Muscle layer of colon (tissue), 2 donors: ENCODE measurements at regions not wholly inside any gene's neighbourhood (a gene's known extent, or its start where the extent isn't known, plus 50 kb on each side); places are given as distances from the start of the nearest gene placed in this dataset.

ENCODE experiments used
- H3K27ac ChIP-seq: one replicate; pipeline ENCODE4 v1.7.0; 2013; ENCODE audit warnings: low read depth, mild to moderate bottlenecking, low read length, moderate library complexity
- H3K27me3 ChIP-seq, 2 donors: one replicate each; pipeline ENCODE4 v1.7.0; 2013; ENCODE audit warnings: low read length in 2 of 2, mild to moderate bottlenecking in 2 of 2; ENCODE audit not compliant: insufficient read depth in 2 of 2, control insufficient read depth in 1 of 2
- H3K36me3 ChIP-seq: one replicate; pipeline ENCODE4 v1.7.0; 2013; ENCODE audit warnings: mild to moderate bottlenecking, low read length; ENCODE audit not compliant: insufficient read depth
- H3K4me1 ChIP-seq: one replicate; pipeline ENCODE4 v1.7.0; 2013; ENCODE audit warnings: mild to moderate bottlenecking, low read length; ENCODE audit not compliant: insufficient read depth
- H3K4me3 ChIP-seq, 2 donors: one replicate each; pipeline ENCODE4 v1.7.0; 2013; ENCODE audit warnings: low read length in 2 of 2, low read depth in 1 of 2, mild to moderate bottlenecking in 1 of 2, moderate library complexity in 1 of 2
- H3K9ac ChIP-seq: one replicate; pipeline ENCODE4 v1.7.0; 2013; ENCODE audit warnings: low read length
- H3K9me3 ChIP-seq: one replicate; pipeline ENCODE4 v1.7.0; 2013; ENCODE audit warnings: mild to moderate bottlenecking, low read length
- donor health status: abdominal sarcoma.
- donor health status: Adenocarcinoma of cecum.

DNA sequence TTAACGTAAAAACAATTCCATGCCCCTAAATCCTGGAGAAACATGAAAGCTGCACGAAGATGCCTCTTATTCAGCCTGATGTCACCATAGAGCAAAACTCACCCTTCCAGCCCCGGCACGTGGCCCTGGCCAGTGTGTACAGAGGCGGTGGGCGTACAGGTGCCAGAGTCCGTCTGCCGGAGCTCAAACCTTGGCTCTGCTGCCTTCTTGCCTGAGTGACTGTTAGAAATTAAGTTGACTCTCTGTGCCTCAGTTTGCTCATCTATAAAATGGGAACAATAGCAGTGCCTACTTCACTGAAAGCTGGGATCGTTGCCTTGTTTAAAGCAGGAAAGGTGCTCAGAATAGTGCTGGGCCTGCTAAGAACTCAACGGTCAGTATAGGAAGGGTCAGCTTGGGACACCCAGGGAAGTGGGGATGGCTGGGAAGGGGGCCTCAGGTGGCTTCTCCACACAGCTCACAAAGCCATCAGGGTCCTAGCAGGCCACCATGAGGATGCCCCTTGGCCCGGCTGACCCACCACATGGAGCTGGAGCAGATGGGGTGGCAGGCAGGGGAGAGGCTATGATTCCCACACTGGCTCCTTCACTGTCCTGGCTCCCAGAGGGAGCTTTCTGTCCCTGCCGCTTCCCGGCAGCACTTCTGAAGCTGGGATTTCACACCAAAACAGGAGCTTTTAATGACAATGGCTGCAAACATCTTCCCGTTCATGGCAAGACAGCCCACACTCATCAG, 237.2 kb downstream of the NPHP4 start:
- Histone ChIP-seq H3K9ac (no peak overlapping the region), H3K9me3 (no peaks in the 10 kb centered on the region), H3K36me3 (no peaks in the 10 kb centered on the region), H3K27me3 (peaks cover 0 to 11% of the 10 kb centered on the region in 2 donors), H3K27ac (no peak overlapping the region), H3K4me1 (no peaks in the 10 kb centered on the region), H3K4me3 (no peak overlapping the region)

DNA sequence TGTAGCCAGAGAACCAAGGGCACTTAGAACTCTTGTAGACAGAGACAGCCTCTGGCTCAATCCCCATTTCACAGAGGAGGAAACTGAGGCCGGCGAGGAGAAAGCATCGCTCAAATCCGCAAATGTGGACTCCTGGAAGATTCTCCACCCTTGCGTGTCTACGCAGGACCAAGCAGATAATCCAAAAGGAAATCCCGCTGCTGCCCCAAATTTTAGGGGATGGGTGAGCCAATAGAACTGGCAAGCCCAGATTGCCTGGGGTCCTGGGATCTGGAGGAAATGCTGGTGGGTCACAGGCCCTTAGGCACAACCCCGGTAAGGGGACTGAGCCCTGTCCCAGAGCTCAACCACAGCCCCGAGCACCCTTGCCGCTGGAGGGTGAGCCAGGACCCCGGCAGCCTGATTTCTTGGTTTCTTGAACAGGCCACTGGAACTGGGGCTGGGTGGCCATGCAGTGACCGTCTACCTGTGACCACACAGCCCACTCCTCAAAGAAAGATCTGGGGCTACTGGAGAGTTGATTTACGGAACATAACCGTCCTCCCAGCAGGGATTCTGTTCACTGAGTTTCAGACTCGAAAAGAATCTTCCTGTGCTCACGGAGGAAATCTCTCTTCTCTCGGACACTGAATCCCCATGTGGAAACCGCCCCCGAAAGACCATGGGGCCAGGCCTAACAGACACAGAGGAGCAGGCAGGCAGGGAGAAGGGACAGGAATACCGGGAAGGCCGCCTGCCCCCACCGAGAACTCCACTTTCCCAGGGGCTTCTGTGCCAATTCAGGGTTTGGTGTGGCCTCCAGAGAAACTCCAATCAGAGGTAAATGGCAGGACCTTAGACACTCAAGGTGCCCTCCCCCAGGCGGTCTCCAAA, 238.4 kb downstream of the NPHP4 start:
- no peaks in the 10 kb centered on the region for H3K9me3 ChIP-seq
- no peaks in the 10 kb centered on the region for H3K36me3 ChIP-seq
- no peak overlapping the region for H3K4me3 ChIP-seq
- H3K4me1 ChIP-seq = no peaks in the 10 kb centered on the region
- H3K27me3 ChIP-seq = peaks cover 0 to 16% of the 10 kb centered on the region in 2 donors
- H3K27ac ChIP-seq = no peak overlapping the region
- H3K9ac ChIP-seq = no peak overlapping the region

DNA sequence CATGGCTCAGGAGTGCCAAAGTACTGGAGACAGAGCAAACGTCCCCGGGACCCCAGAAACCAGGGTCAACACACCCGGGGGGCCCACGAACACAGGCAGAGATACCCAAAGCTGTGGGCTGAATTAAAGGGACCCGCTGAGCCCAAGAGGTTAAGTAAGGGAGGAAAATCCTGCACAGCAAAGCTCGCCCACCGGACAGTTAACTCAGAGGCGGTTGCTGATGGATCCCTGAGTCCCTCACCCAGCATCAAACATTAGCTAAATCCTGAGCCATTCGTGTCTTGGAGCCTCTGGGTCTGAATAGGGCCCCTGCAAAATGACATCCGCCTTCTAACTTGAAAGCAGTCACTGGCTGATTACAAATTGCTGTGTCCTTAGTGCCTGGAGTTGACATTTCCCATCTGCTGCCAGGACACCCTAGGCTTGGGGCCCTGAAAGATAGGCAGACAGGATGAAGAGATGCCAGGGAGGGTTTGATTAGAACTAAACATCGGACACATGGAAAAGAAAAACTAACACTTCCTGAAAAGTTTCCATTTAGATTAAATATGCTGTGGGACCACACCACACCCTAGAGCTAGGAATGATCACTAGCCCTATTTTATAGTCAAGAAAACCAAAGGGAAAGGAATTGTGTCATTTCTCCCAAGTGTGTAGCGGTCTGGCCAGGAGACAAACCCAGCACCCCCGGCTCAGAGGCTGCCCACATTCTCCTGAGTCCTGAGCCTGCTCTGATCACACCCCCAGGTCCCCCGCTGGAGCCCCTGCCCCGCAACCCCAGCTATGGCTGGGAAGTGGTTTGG, 239.3 kb downstream of the NPHP4 start:
- Histone ChIP-seq H3K27me3 (peaks cover 0 to 16% of the 10 kb centered on the region in 2 donors), H3K4me1 (no peaks in the 10 kb centered on the region), H3K36me3 (no peaks in the 10 kb centered on the region), H3K9me3 (no peaks in the 10 kb centered on the region), H3K4me3 (no peak overlapping the region), H3K27ac (no peak overlapping the region), H3K9ac (no peak overlapping the region)

DNA sequence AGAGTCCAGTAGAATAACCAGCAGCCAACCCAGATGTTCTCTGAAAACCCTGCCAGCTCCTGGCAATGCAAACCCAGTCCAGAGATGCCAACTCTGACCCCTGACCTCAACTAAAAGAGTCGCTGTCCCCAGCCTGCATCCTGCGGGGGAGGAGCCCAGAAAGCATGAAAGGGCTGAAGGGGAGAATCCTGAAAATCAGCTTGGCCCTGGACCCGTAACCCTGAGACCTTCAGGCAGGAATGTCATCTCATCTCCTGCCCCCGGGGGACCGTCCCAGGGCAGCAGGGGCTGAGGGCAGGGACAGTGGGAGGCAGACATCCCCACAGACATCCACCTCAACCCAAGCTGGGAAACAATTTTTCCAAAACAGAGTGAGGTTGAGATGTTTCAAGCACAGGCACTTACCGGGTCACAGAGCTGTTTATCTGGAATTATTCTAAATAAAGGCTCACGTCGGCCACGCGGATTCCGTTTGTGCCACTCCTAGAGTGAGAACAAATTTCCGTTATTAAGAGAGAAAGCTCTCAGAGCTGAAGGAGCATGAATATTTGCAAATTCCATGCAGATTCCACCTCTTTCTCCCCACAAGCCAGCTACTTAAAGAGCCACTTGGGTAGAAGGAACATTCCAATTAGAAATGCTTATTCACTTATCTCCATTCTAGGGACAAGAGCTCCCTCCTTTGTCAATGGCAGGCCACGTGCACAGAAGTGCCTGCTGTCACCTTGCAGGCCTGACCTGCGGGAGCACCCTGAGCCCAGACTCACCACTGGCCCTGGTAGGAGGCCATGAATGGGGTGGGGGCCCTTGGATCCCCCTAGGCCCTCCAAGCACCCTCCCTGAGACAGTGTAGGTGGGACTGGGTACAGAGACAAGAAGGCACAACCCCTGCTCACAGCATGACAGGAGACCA, 240.1 kb downstream of the NPHP4 start:
- no peaks in the 10 kb centered on the region for H3K9me3 ChIP-seq
- no peak overlapping the region for H3K9ac ChIP-seq
- no peak overlapping the region for H3K27ac ChIP-seq
- H3K27me3 ChIP-seq = peaks cover 0 to 16% of the 10 kb centered on the region in 2 donors
- H3K36me3 ChIP-seq = no peaks in the 10 kb centered on the region
- H3K4me3 ChIP-seq = no peak overlapping the region
- H3K4me1 ChIP-seq = no peaks in the 10 kb centered on the region

DNA sequence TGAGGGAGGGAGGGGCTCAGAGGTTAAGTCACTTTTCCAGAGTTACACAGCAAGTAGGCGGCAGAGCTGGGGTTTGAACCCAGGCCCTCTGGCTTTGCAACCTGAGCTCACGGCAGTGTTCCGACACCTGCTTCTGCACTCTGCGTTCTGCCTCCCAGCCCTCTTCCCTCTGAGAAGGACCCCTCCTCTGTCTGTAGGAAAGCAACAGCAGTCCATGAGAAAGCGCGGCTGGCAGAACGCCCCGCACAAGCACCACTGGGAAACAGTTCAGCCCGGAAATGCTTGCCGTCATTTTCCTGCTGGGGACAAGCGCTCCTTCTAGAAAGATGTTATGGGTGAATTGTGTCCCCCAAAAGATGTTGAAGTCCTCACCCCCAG, 241.1 kb downstream of the NPHP4 start:
- no peak overlapping the region for H3K4me3 ChIP-seq
- peaks cover 4 to 18% of the 10 kb centered on the region in 2 donors for H3K27me3 ChIP-seq
- H3K4me1 ChIP-seq = no peaks in the 10 kb centered on the region
- H3K9me3 ChIP-seq = no peaks in the 10 kb centered on the region
- H3K9ac ChIP-seq = no peak overlapping the region
- no peaks in the 10 kb centered on the region for H3K36me3 ChIP-seq
- H3K27ac ChIP-seq = no peak overlapping the region

DNA sequence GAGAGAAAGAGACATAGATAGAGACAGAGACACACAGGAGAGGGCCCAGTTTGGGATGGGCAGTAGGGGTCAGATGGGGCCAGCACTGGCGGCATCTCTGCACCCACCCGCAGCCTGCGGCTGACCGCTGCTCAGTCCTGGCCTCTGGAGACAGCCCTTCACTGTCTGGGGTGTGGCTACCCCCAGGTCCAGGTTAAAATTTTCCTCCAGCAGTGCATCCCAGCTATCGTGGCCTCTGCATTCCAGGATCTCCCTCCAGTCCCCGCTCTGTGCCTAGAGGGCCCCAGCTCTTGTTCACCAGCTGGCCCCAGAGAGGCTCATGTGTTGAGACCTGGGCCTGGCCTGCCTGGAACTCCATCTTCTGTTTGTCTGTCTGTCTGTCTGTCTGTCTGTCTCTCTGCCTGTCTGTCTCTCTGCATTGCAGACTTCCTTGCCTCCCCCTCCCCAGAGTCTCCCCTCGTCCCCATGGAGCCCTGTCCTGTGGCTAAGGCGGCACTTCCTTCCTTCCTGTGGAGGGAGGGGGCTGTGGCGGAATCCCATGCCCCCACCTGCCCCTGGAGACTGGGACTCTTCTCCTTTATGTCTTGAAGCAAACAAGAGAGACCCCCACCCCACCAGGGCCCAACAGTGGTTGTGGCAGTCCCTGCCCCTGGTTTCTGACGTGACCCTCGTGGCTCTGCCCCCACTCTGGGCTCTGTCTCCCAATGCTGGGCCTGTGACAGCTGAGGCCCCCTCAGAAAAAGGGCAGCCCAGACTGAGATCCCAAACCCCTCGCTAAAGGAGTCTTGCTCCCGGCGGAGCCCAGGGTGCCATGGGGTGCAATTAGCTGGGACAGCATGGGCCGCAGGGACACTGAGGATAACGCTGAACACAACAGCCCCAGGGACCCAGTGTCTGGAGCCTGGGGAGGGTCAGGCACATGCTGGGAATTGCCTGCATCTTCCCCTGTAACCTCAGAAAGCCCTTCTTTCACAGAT, 241.8 kb downstream of the NPHP4 start:
- no peaks in the 10 kb centered on the region for H3K36me3 ChIP-seq
- H3K9me3 ChIP-seq = no peaks in the 10 kb centered on the region
- no peak overlapping the region for H3K9ac ChIP-seq
- H3K27ac ChIP-seq = no peak overlapping the region
- H3K4me1 ChIP-seq = no peaks in the 10 kb centered on the region
- H3K4me3 ChIP-seq = no peak overlapping the region
- H3K27me3 ChIP-seq = peaks cover 6 to 24% of the 10 kb centered on the region in 2 donors

DNA sequence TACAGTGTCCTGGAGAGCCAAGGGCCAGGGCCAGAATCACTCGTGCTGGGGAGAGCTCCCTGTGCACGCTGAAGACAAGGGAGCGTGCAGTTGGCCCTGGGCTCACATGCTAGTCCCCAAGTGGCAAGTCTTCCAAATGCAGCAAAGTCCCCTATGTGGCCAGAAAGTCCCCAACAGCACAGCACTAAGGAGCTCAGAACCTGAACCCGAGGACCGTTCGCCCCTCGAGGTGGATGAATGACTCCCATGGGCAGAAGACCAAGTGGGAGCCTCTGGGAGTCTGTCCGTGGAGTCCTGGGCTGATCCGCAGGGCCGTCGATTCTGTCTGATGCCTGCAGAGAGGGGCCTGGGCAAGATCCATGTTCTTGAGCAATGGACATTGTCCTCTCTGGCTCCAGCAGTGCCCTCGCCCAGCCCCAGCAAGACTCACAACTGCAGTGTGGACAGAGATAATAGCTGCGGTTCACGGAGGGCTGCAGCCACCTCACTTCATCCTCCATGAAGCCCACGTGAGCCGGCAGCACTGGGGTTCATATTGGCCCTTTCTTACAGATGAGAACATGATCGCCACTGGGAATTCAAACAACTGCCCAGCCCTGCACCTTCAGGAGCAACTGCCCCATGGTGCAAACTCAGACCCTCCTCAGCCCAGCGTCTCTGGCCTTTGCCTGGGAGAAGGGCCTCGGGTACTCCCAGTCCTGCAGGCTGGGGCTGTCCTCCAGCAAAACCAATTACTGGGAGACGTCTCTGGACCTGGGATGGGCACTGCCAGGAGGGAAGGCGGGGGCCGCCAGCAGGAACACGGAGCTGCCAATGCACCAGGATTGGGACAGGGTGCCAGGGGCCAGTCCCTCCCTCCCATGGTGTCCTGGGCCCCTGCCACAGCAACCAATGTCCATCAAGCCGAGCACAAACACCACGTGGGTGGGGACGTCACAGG, 243.7 kb downstream of the NPHP4 start:
- Histone ChIP-seq H3K9me3 (no peaks in the 10 kb centered on the region), H3K4me3 (no peak overlapping the region), H3K27ac (no peak overlapping the region), H3K4me1 (no peaks in the 10 kb centered on the region), H3K27me3 (peaks cover 9 to 26% of the 10 kb centered on the region in 2 donors), H3K36me3 (no peaks in the 10 kb centered on the region), H3K9ac (no peak overlapping the region)

DNA sequence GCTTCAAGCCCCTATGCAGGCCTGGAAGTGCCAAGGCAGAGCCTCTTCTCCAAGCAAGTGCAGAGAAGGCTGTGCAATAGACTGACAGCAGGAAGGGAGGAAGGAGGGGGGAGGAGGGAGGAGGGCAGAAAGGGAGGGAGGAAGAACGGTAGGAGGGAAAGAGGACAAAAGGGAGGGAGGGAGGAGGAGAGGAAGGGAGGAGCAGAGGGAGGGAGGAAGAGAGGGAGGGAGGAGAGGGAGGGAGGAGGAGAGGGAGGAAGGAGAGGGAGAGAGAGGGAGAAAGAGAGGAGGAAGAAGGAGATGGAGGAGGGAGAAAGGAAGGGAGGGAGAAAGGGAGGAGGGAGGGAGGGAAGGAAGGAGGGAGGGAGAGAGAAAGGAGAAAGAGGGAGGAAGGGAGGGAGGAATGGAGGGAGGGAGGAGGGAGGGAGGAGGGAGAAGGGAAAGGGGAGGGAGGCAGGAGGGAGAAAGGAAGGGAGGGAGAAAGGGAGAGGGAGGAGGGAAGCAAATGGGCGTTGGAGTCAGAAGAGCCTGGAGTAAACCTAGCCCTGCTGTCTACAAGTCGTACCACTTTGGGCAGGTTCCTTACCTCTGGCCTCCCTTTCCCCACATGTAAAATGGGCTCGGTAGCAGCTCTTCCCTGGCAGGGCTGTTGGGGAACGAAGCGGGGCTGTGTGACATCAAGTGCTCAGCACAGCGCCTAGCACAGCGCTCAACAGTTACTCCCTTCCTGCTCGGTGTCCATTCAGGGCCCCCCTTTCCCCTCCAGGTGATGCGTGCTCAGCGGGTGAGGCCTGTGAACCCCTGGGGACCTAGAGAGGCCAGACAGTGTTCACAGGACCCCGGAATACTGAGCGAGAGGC, 244.6 kb downstream of the NPHP4 start:
- H3K4me1 ChIP-seq = no peaks in the 10 kb centered on the region
- no peaks in the 10 kb centered on the region for H3K9me3 ChIP-seq
- H3K27me3 ChIP-seq = peaks cover 9 to 29% of the 10 kb centered on the region in 2 donors
- H3K9ac ChIP-seq = no peak overlapping the region
- H3K4me3 ChIP-seq = no peak overlapping the region
- no peaks in the 10 kb centered on the region for H3K36me3 ChIP-seq
- H3K27ac ChIP-seq = no peak overlapping the region
